Activated T-cell treated with anti-CD3 and anti-CD28 coated beads for 48 hours (primary cell): ENCODE measurements at regions not wholly inside any gene's neighbourhood (a gene's known extent, or its start where the extent isn't known, plus 50 kb on each side); places are given as distances from the start of the nearest gene placed in this dataset.

Source experiments
- DNase-seq: peaks from one replicate; pipeline ENCODE4 v3.0.0-alpha.2; 2020; ENCODE audit warnings: low read depth

DNA sequence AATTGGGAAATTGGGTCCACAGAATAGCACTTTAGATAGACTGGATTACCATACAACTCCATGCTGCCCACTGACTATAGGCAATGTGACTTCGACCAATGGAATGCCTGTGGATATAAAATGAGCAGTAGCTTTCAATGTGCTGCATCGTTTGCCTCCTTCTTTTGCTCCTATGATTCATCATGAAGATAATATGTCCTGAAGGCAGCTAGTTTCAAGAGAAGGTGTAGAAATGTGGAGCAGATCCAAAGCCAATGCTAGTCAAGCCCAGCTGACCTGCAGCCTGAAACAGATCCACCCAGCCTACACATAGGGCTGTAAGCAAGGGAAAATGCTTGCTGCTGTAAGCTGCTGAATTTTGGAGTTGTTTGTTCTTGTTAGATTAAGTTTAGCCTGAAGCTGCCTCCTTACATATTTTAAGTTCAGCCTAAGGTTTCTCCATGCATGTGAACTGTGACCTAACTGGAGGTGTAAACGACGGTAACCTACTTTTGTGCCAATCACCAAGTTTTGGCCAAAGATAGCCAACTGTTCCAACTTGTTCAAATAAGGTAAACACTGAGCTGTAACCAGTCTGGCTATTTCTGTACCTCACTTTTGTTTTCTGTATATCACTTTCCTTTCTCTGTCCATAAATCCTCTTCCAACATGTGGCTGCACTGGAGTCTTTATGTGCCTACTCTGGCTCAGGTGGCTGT, 169.1 kb upstream of the AVPR1A start:
- DNase-seq, result no peak

DNA sequence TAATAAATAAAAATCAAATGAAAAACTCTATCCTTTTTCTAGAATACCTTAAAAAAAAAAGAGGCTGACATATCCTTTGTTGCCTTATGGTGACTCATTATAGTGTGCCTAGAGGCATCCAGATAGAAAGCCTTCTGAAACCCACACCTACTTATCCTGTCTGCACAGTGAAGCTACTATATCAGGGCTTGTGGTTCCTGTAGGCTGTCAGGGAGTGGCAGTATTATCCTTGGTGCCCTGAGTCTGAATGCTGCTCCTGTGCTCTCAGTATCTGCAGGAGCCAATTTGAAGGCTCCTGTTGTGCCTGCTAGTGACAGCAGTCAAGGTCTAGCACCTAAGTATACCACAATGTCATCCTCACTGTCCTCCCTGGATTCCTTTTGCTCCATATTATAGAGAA, 168.4 kb upstream of the AVPR1A start:
- DNase-seq, result no peak

GRCh38 chr12:63318933-63319332, 167.9 kb upstream of the AVPR1A start:
- no peak for DNase-seq

DNA sequence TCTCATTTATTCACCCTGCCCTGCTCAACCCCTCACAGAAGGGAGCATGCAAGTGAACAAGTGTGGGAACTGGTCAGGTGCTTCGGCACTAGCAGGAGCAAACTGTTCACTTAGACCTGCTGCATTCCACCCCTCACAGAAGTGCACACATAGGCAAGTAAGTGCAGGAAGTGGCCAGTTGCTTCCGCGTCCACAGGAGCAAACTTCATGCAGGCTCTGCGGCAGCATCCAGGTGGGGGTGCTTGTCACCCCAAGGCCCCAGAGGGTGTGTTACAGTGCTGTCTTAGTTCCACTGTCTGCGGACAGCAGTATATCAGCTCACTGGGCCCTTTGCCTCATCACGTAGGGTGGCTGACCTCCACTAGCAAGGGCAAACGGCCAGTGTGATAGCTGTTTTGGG, 167.3 kb upstream of the AVPR1A start:
- no peak for DNase-seq

DNA sequence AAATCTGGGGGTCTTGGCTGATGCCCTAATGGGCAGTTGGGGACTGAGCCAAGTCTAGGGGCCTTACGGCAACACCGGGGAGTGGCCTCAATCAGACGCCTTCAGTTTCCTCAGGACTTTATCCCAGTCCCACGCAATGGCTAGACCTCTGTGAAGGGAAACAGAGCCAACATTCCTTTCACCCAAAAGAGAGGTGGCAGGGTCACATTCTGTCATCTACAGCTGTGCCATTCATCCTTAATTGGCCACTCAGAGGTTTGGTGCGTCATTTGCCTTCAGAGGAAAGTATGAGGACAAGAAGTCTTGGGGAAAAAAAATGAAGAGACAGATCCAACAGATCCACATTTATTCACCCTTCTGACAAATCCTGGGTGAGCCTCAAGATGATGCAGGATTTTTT, 166.9 kb upstream of the AVPR1A start:
- no peak for DNase-seq

GRCh38 chr12:63317286-63317846, 166.4 kb upstream of the AVPR1A start:
- no peak for DNase-seq

DNA sequence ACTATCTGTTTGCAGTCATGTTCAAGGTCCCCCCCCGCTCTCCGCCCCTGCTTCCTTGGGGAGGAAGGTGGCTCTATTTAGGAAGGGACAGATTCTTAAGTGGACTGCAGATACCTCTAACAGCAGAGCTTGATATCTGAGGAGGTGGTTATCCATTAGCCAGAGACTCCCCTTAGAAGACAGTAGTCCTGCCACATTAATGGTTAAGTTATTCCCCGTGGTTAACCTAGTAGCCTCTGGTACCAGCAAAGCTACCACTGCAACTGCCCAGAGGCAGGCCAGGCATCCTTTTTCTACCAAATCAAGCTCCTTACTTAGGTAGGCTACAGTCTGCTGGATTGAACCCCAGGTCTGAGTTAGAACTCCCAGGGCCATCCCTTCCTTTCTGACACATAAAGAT, 162.1 kb upstream of the AVPR1A start:
- DNase-seq, result no peak

DNA sequence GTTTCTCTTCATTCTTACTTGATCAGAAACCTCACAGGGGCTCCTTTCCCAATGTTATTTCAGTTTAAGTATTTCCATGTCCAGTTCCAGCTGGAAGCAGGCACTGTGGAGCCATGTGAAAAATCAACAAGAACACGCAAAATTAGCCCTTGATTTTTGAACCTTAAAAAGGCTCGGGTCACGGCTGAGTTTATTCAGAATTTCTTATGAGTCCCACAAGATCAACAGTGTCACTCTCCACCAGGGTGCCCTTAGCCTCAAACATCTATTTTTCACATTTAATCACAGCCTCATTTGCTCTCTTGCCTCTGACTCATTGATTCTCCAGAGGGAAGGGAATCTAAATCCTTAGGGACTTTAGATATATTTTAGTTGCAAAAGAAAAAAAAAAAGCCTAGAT, 157.7 kb upstream of the AVPR1A start:
- DNase-seq, result no peak

DNA sequence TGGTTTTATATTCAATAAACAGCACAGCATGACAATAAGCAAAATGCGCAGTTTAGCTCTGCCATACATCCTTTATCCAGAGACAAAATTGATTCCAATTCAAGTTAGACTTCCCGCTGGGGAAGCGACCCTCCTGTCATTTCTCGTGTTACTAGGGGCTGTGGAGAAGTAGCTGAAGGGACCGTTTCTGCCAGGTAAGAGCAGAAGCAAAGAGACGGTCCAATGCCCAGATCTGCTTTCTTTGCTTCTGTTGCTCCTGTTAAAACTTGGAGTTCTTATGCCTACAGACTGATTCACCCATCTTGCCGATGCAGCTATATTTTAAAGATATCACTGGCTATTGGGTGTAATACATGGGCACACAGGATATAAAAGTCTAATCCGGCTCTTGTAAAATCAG, 156.8 kb upstream of the AVPR1A start:
- no peak for DNase-seq

DNA sequence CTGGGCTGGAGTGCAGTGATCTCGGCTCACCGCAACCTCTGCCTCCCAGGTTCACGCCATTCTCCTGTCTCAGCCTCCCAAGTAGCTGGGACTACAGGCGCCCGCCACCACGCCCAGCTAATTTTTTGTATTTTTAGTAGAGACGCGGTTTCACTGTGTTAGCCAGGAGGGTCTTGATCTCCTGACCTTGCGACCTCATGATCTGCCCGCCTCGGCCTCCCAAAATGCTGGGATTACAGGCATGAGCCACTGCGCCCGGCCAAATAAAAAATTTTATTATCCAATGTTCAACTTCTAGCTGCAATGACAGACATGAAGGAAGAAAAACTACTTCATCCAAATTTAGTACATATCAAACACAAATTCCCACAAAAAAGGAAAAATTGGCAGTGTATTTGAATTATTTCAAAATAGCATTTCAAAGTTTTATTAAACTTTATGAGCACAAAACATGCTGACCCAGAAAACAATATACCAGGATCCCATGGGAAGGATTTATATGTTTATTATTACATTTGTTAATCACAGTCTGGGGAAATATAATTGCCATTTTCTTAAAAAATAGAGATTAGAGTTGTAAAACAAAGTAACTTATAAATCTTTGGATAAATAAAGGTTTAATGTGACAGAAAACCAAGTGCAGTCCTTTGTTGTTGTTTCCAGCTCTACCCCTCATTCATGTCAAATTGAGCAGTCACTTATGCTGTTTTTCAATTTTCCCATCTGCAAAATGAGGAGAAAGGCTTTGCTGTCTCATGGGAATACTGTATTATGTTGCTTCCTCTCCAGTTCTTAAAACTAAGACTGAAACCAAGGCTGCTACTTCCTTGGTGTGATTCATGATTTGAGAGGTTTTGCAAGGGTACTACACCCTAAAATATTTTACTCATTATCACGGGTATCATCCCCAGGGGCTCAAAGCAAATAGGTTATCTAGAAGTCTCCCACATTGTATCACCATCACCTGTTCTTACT, 155.2 kb upstream of the AVPR1A start:
- DNase-seq, result no peak

- DNase-seq, result no peak
Observed at GRCh38 chr12:63304887-63305316, 153.9 kb upstream of the AVPR1A start.

DNA sequence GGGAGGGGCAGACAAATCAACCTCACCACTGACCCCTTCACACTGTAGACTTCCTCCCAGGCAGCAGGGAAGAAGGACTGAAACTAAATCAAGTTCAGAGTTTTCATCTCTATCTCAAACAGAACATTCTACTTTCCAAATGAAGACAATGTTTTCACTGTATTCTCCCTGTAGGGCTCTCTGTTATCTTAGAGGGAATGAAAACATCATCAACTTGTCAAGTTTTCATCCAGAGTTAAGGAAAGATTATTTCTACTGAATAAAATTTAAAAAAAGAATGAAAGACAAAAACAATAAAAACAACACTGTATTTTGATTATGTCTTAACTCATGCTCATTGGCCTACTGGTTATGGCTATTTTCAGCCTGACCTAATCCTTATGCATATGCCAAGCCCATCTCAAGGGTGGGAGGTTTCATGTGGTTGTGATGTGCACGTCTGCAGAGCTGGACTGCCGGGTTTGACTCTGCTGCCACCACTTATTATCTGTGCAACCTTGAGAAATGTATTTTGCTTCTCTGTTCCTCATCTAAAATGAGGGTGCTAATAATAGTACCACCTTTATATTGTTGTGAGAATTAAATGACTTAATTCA, 152.0 kb upstream of the AVPR1A start:
- DNase-seq, result no peak

- no peak for DNase-seq
Observed at GRCh38 chr12:63302269-63302940, 151.4 kb upstream of the AVPR1A start.

- no peak for DNase-seq
Observed at GRCh38 chr12:63301311-63301710, 150.3 kb upstream of the AVPR1A start.

GRCh38 chr12:63298386-63298930, 147.5 kb upstream of the AVPR1A start:
- DNase-seq, result no peak

DNA sequence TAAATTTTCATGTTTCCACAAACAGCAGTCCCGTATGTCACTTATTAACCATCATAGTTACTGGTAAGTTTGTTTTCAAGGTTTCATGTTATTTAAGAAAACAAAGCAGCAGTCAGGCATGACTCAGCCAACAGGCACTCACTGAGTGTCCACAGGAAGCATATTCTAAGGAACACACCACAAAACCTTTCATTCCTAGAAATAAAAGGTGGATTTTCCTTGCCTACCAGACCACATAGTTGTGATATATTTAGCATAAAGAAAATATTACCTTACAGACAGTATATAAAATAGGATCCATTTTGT, 143.3 kb upstream of the AVPR1A start:
- DNase-seq, result no peak

DNA sequence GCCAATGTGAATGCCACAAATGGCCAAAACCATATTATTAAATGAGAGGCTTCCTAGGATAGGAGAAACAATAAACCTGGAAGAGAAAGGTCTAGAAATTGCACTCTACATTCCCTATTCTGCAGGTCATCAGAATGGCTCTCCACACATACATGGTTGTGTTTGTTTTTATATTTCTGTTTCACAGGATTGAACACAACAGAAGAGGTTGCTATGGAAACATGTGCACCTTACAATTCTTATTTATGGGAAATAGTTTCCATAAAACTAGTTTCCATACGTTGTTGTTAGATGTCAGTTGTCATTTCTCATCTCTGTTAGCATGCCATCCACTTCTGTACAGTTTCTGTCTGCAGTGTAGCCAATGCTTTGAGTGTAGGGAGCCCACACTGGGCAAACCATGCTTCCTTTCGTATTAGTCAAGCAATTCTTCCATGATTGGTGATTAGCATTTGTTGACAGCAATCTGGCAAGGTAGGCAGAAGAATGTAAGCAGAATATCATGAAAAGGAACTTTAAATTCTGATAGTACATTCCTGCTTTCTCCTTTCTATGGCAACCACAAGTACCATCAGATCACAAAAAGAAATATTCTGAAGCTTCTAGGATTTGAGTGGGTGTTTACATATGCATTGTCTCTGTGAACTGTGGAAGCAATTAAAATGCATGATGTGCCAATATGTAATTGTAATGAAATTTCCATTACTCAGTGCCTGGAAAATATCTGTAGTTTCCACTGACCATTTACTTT, 141.6 kb upstream of the AVPR1A start:
- DNase-seq, result no peak

DNA sequence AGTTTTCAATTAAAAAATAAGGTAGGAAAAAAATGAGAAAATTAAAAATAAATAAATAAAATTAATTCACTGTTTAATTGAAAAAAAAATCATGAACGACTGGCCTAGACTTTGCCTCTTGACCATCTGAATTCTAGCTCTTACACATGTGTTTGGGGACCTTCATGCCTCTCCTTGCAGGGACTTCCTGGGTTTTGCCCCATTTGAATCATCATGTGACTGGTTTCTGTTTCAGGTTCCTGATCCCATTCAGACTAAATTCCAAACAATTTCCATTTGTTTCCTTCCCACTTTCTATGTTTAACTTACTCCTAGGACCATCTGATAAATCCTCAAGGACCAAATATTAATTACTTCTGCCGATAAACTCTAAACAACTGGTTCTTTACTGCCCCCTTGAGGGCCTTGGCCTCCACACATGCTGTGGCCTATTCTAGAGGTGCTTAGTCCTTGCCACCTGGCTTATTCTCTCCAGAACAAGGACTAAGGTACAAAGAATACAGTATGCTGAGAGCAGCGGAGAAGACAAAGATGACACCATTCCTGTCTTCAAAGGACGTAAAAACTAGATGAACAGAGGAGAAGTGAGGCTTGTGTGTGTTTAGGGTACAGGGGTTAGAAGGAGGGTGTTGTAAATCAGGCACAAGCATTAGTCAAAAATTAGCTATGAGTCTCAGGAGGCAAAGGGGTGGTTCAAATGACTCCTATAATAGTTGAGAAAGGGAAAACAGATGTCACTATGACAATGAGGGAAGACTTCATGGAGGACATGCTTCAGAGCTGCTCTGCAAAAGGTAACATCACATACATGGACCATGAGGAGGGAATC, 125.8 kb upstream of the AVPR1A start:
- DNase-seq, result peak; percentile 1

DNA sequence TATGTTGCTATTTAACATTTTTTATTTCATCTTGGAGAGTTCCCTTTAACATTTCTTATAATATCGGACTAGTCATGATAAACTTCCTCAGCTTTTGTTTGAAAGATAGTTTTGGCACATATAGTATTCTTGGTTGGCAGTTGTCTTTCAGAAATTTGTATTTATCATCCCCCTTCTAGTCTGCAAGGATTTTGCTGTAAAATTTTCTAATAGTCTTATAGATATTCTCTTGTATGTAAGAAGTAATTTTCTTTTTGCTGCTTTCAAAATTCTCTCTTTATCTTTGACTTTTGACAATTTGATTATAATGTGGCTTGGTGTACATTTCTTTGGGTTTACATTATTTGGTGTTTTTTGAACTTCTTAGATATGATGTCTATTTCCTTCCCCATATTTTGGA, 116.0 kb upstream of the AVPR1A start:
- no peak for DNase-seq

DNA sequence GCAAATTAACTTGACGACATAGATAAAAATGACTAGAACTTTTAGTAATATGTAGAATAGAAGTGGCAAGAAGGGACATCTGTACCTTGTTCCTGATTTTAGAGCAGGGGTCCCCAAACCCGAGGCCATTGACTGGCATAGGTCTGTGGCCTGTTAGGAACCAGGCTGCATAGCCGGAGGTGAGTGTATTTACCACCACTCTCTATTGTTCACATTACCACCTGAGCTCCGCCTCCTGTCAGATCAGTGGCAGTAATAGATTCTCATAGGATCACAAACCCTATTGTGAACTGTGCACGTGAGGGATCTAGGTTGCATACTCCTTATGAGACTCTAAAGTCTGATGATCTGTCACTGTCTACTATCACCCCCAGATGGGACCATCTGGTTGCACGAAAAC, 113.6 kb upstream of the AVPR1A start:
- no peak for DNase-seq
